ENCODE measurements at regions not wholly inside any gene's neighbourhood (a gene's known extent, or its start where the extent isn't known, plus 50 kb on each side); places are given as distances from the start of the nearest gene placed in this dataset.
"Not testable (repeated sequence)": the region's sequence is repeated elsewhere in the genome, so short reads cannot be mapped to it uniquely, and the experiment has no call there.

DNA sequence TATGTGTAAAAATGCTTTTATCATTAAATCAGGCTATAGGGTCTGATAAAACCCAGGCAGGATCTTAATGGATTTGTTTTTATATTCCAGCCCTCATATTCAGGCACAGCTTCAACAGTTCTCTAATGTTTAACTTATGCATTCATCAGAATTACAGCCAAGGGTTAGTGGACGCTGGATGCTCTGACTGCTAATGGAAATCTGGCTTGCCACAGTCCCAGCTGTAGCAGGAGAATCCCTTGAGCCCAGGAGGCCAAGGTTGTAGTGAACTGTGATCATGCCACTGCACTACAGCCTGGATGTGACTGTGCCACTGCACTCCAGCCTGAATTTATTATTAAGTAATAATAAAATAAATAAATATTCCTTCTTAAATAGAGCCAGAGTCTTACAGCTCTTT, 98.0 kb downstream of the SLC25A46 start:
- ChIA-PET POLR2A (ENCODE audit: low non-redundant PET) (no interaction called here), CTCF (no interaction called here)
- intact Hi-C loops (cut with micrococcal nuclease; ENCODE audit: unreplicated experiment), result no loop called here
- no peak overlapping the region for H3K4me3 ChIP-seq (ENCODE audit: low read depth, low read length, poor library complexity, severe bottlenecking)
- no peak overlapping the region for H3K27ac ChIP-seq (ENCODE audit: low read depth, low read length, poor library complexity, severe bottlenecking)
- no peak for TF ChIP-seq EZH2 (IDR thresholded peaks at IDR 0.05; ENCODE audit: borderline replicate concordance, low read depth, low read length, poor library complexity, severe bottlenecking)
- TF ChIP-seq, protein P1, sequence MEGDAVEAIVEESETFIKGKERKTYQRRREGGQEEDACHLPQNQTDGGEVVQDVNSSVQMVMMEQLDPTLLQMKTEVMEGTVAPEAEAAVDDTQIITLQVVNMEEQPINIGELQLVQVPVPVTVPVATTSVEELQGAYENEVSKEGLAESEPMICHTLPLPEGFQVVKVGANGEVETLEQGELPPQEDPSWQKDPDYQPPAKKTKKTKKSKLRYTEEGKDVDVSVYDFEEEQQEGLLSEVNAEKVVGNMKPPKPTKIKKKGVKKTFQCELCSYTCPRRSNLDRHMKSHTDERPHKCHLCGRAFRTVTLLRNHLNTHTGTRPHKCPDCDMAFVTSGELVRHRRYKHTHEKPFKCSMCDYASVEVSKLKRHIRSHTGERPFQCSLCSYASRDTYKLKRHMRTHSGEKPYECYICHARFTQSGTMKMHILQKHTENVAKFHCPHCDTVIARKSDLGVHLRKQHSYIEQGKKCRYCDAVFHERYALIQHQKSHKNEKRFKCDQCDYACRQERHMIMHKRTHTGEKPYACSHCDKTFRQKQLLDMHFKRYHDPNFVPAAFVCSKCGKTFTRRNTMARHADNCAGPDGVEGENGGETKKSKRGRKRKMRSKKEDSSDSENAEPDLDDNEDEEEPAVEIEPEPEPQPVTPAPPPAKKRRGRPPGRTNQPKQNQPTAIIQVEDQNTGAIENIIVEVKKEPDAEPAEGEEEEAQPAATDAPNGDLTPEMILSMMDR (conservative IDR thresholded peaks at IDR 0.05; ENCODE audit: low read depth, low read length), result no peak
- no peaks in the 10 kb centered on the region for H3K27me3 ChIP-seq (replicated peaks; ENCODE audit: insufficient read depth, low read depth, low read length, poor library complexity)
- no peaks in the 10 kb centered on the region for H3K9me3 ChIP-seq (ENCODE audit: low read depth, low read length, poor library complexity, severe bottlenecking)
- BruUV-seq (replicated peaks), result no TSS peak
- no peak for DNase-seq (ENCODE audit: low spot score)
- H3K4me1 ChIP-seq (ENCODE audit: insufficient read depth, low read length, poor library complexity, severe bottlenecking), result no peaks in the 10 kb centered on the region
- no peaks in the 10 kb centered on the region for H3K36me3 ChIP-seq (ENCODE audit: insufficient read depth, low read length, poor library complexity, severe bottlenecking)

DNA sequence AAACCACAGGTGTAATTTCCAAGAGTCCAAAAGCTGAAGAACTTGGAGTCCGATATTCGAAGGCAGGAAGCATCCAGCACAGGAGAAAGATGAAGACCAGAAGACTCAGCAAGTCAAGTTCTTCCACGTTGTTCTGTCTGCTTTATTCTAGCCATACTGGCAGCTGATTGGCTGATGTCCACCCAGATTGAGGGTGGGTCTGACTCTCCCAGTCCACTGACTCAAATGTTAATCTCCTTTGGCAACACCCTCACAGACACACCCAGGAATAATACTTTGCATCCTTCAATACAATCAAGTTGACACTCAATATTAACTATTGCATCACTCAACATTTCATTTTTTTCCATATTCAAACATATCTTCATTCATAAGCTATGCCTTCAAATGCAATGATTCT, 99.5 kb downstream of the SLC25A46 start:
- H3K36me3 ChIP-seq (ENCODE audit: insufficient read depth, low read length, poor library complexity, severe bottlenecking); H3K27me3 ChIP-seq (replicated peaks; ENCODE audit: insufficient read depth, low read depth, low read length, poor library complexity); H3K4me3 ChIP-seq (ENCODE audit: low read depth, low read length, poor library complexity, severe bottlenecking); CTCF ChIA-PET; H3K4me1 ChIP-seq (ENCODE audit: insufficient read depth, low read length, poor library complexity, severe bottlenecking); intact Hi-C loops (cut with micrococcal nuclease; ENCODE audit: unreplicated experiment); DNase-seq (ENCODE audit: low spot score); H3K9me3 ChIP-seq (ENCODE audit: low read depth, low read length, poor library complexity, severe bottlenecking); BruUV-seq (replicated peaks); H3K27ac ChIP-seq (ENCODE audit: low read depth, low read length, poor library complexity, severe bottlenecking); POLR2A ChIA-PET (ENCODE audit: low non-redundant PET): not testable (repeated sequence)

DNA sequence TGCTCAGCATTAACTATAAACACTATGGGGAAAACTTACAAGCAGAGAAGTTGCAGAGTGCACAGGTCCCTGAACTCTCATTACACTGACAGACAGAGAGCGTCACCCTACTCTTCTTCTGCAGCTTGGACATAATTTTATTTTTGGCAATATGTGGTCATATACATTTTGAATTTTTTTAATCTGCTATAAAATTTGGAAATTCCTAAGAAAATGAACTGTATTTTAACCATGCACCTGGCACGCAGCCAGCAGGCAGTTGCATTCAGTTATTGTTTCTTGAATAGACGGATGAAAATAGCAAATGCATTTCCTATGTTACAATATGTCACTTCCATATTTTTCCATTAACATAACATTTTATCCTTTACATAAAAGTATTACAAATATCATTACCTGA, 100.2 kb downstream of the SLC25A46 start:
- Histone ChIP-seq H3K36me3 (ENCODE audit: insufficient read depth, low read length, poor library complexity, severe bottlenecking) (no peaks in the 10 kb centered on the region), H3K27ac (ENCODE audit: low read depth, low read length, poor library complexity, severe bottlenecking) (no peak overlapping the region), H3K9me3 (ENCODE audit: low read depth, low read length, poor library complexity, severe bottlenecking) (no peaks in the 10 kb centered on the region), H3K4me1 (ENCODE audit: insufficient read depth, low read length, poor library complexity, severe bottlenecking) (no peaks in the 10 kb centered on the region), H3K27me3 (replicated peaks; ENCODE audit: insufficient read depth, low read depth, low read length, poor library complexity) (no peaks in the 10 kb centered on the region), H3K4me3 (ENCODE audit: low read depth, low read length, poor library complexity, severe bottlenecking) (no peak overlapping the region)
- intact Hi-C loops (cut with micrococcal nuclease; ENCODE audit: unreplicated experiment), result no loop called here
- no TSS peak for BruUV-seq (replicated peaks)
- CTCF ChIA-PET, result no interaction called here
- POLR2A ChIA-PET (ENCODE audit: low non-redundant PET), result no interaction called here
- DNase-seq (ENCODE audit: low spot score), result no peak
- TF ChIP-seq, protein P1 (conservative IDR thresholded peaks at IDR 0.05; ENCODE audit: low read depth, low read length), result no peak
- TF ChIP-seq EZH2 (IDR thresholded peaks at IDR 0.05; ENCODE audit: borderline replicate concordance, low read depth, low read length, poor library complexity, severe bottlenecking), result no peak

DNA sequence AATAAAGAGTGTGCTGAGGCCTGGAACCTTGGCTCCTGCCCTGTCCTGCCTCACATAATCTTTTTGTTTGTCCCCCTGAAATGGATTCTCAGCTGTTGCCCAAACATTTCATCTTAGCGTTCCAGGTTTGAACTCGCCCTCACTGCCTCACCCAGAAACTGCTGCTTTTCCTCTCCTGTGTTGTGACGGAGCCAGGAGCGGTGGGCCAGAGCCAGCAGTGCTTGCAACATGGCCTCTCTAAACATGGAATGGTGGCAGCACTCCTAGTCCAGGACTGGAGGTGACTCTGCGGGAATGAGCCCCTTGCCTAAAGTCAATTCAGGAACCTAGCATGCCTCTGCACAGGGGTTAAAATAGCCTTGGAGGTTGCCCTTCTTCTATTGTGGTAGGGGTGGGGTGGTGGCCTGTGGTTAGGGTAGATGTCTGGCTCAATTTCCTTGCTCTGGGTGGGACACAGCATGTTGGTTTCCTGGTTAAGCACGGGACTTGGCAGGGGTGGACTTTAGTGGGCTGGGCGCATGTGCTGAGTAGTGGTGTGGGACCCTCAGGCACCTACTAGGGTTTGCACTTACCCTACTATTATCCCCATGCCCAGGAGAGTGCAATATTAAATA, 101.6 kb downstream of the SLC25A46 start:
- Histone ChIP-seq H3K27ac (ENCODE audit: low read depth, low read length, poor library complexity, severe bottlenecking) (no peak overlapping the region), H3K36me3 (ENCODE audit: insufficient read depth, low read length, poor library complexity, severe bottlenecking) (no peaks in the 10 kb centered on the region), H3K27me3 (replicated peaks; ENCODE audit: insufficient read depth, low read depth, low read length, poor library complexity) (no peaks in the 10 kb centered on the region), H3K9me3 (ENCODE audit: low read depth, low read length, poor library complexity, severe bottlenecking) (no peaks in the 10 kb centered on the region), H3K4me1 (ENCODE audit: insufficient read depth, low read length, poor library complexity, severe bottlenecking) (no peaks in the 10 kb centered on the region), H3K4me3 (ENCODE audit: low read depth, low read length, poor library complexity, severe bottlenecking) (no peak overlapping the region)
- no TSS peak for BruUV-seq (replicated peaks)
- ChIA-PET CTCF (no interaction called here), POLR2A (ENCODE audit: low non-redundant PET) (no interaction called here)
- TF ChIP-seq, protein P1 (conservative IDR thresholded peaks at IDR 0.05; ENCODE audit: low read depth, low read length), result no peak
- no peak for TF ChIP-seq EZH2 (IDR thresholded peaks at IDR 0.05; ENCODE audit: borderline replicate concordance, low read depth, low read length, poor library complexity, severe bottlenecking)
- intact Hi-C loops (cut with micrococcal nuclease; ENCODE audit: unreplicated experiment), result no loop called here
- no peak for DNase-seq (ENCODE audit: low spot score)
